Stomach (tissue), 6 donors: ENCODE measurements at regions not wholly inside any gene's neighbourhood (a gene's known extent, or its start where the extent isn't known, plus 50 kb on each side); places are given as distances from the start of the nearest gene placed in this dataset.

ENCODE experiments used
- DNase-seq, 2 donors: peaks; one replicate each; pipeline versions ENCODE4 v3.0.0 to v3.0.0-alpha.2; 2013 to 2019
- H3K27ac ChIP-seq, 5 donors: fragments of 200-600 bp in 4 of 5; sonication (generic) in 4 of 5; one replicate each; pipeline ENCODE4 v1.5.1; 2013 to 2019; ENCODE audit warnings: mild to moderate bottlenecking in 1 of 5, moderate library complexity in 1 of 5
- H3K27me3 ChIP-seq, 3 donors: fragments of 200-600 bp; sonication (generic); one replicate each; pipeline ENCODE4 v1.5.1; 2017 to 2019; ENCODE audit warnings: mixed run types in 1 of 3
- H3K36me3 ChIP-seq, 4 donors: fragments of 200-600 bp; sonication (generic); 1 replicate in 3 of 4; 2 replicates in 1 of 4; pipeline ENCODE4 v1.5.1; 2016 to 2019
- H3K4me1 ChIP-seq, 4 donors: fragments of 200-600 bp; sonication (generic); one replicate each; pipeline ENCODE4 v1.5.1; 2016 to 2019
- H3K4me3 ChIP-seq, 4 donors: fragments of 200-600 bp; sonication (generic) in 3 of 4; one replicate each; pipeline ENCODE4 v1.5.1; 2016 to 2019; ENCODE audit warnings: mild to moderate bottlenecking in 1 of 4
- H3K9me3 ChIP-seq, 4 donors: fragments of 200-600 bp; sonication (generic); one replicate each; pipeline ENCODE4 v1.5.1; 2016 to 2019
- EP300 ChIP-seq: sonication (generic); formaldehyde crosslinking; IDR thresholded peaks from one replicate; pipeline ENCODE4 v1.6.1; 2017; ENCODE audit warnings: antibody characterized with exemption
- POLR2A ChIP-seq, 4 donors: fragments of 450-650 bp; IDR thresholded peaks; one replicate each; pipeline ENCODE4 v1.6.1; 2016; ENCODE audit warnings: antibody characterized with exemption in 4 of 4, control low read depth in 2 of 4, mild to moderate bottlenecking in 1 of 4, moderate library complexity in 1 of 4
- POLR2AphosphoS5 ChIP-seq, 3 donors: sonication (generic); formaldehyde crosslinking; IDR thresholded peaks; one replicate each; pipeline ENCODE4 v1.6.1; 2016; ENCODE audit warnings: antibody characterized with exemption in 3 of 3
- intact Hi-C: fragments of 100-400 bp; cut with DNase I; formaldehyde crosslinking; loops from one replicate; pipeline ENCODE4 v1.15.1; 2023; ENCODE audit warnings: low total_unique reads
- TF ChIP-seq, protein P1 (sequence below), 7 experiments: fragments of 450-650 bp in 4 of 7; fragments of 200-600 bp in 3 of 7; sonication (generic) in 3 of 7; IDR thresholded peaks; one replicate each; pipeline ENCODE4 v1.5.1; 2016 to 2019; ENCODE audit warnings: antibody characterized with exemption in 7 of 7, control low read depth in 2 of 7, mild to moderate bottlenecking in 1 of 7
- donor health status: Bipolar disorder and iron deficiency.

DNA sequence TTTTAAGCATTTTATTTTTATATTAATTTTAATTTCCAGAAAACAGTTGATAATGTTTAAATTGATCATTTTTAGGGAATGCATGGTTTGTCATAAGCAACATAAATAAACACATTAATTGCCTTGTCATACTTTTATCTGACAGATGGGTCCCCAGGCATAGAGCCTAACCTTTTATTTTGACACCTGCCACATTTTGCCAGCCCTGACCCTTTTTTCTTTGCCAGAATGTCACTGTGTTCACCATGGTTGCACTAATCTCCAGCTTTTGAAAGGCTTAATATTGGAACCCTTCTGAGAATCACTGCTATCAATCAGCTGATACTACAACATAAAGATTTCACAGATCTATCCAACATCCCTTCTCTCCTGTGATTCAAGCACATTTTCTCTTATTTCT is 56.0 kb upstream of the DPYD start:
- Histone ChIP-seq H3K27ac (no peak overlapping the region), H3K36me3 (no peaks in the 10 kb centered on the region), H3K4me1 (no peaks in the 10 kb centered on the region), H3K9me3 (no peaks in the 10 kb centered on the region), H3K27me3 (no peaks in the 10 kb centered on the region), H3K4me3 (no peak overlapping the region)
- TF ChIP-seq EP300 (no peak), POLR2A (IDR thresholded peaks at IDR 0.05) (no peak), POLR2AphosphoS5 (IDR thresholded peaks at IDR 0.05) (no peak)
- TF ChIP-seq, protein P1, sequence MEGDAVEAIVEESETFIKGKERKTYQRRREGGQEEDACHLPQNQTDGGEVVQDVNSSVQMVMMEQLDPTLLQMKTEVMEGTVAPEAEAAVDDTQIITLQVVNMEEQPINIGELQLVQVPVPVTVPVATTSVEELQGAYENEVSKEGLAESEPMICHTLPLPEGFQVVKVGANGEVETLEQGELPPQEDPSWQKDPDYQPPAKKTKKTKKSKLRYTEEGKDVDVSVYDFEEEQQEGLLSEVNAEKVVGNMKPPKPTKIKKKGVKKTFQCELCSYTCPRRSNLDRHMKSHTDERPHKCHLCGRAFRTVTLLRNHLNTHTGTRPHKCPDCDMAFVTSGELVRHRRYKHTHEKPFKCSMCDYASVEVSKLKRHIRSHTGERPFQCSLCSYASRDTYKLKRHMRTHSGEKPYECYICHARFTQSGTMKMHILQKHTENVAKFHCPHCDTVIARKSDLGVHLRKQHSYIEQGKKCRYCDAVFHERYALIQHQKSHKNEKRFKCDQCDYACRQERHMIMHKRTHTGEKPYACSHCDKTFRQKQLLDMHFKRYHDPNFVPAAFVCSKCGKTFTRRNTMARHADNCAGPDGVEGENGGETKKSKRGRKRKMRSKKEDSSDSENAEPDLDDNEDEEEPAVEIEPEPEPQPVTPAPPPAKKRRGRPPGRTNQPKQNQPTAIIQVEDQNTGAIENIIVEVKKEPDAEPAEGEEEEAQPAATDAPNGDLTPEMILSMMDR (IDR thresholded peaks at IDR 0.05), result no peak
- intact Hi-C loops, result no loop called here
- no peak for DNase-seq
